Smooth muscle cell (in vitro differentiated cells): ENCODE measurements at regions not wholly inside any gene's neighbourhood (a gene's known extent, or its start where the extent isn't known, plus 50 kb on each side); places are given as distances from the start of the nearest gene placed in this dataset.

Experiments used
- DNase-seq: peaks from one replicate; lab custom pipeline; 2025; ENCODE audit not compliant: unreplicated experiment; lab: John Stamatoyannopoulos, UW
- H2AFZ ChIP-seq: fragments of 200-600 bp; sonication (generic); 2 replicates; pipeline ENCODE4 v1.6.0; 2016; ENCODE audit warnings: antibody characterized with exemption, low read depth, mild to moderate bottlenecking
- H3F3A ChIP-seq: fragments of 200-600 bp; sonication (generic); 2 replicates; pipeline ENCODE4 v1.6.0; 2017; ENCODE audit warnings: antibody characterized with exemption, low read depth
- H3K27ac ChIP-seq: fragments of 200-600 bp; sonication (generic); 2 replicates; pipeline ENCODE4 v1.5.1; 2016; ENCODE audit warnings: low read depth, mild to moderate bottlenecking
- H3K27me3 ChIP-seq: fragments of 200-600 bp; sonication (generic); 2 replicates; pipeline ENCODE4 v1.6.1; 2016; ENCODE audit warnings: low read depth, mild to moderate bottlenecking
- H3K36me3 ChIP-seq: fragments of 200-600 bp; sonication (generic); 2 replicates; pipeline ENCODE4 v1.5.1; 2016; ENCODE audit warnings: low read depth
- H3K4me1 ChIP-seq: fragments of 200-600 bp; sonication (generic); 2 replicates; pipeline ENCODE4 v1.5.1; 2016; ENCODE audit warnings: low read depth
- H3K4me2 ChIP-seq: fragments of 200-600 bp; sonication (generic); 2 replicates; pipeline ENCODE4 v1.6.0; 2016; ENCODE audit warnings: mild to moderate bottlenecking
- H3K4me3 ChIP-seq: fragments of 200-600 bp; sonication (generic); 2 replicates; pipeline ENCODE4 v1.5.1; 2016; ENCODE audit warnings: mild to moderate bottlenecking
- H3K79me2 ChIP-seq: fragments of 200-600 bp; sonication (generic); 2 replicates; pipeline ENCODE4 v1.6.0; 2016; ENCODE audit warnings: low read depth, mild to moderate bottlenecking
- H3K9ac ChIP-seq: fragments of 200-600 bp; sonication (generic); 2 replicates; pipeline ENCODE4 v1.6.0; 2016; ENCODE audit warnings: low read depth
- H3K9me3 ChIP-seq: fragments of 200-600 bp; sonication (generic); replicated peaks from 2 replicates; pipeline ENCODE4 v1.5.1; 2016; ENCODE audit warnings: low read depth
- H4K20me1 ChIP-seq: fragments of 200-600 bp; sonication (generic); 2 replicates; pipeline ENCODE4 v1.6.0; 2016; ENCODE audit warnings: low read depth
- WGBS: methylation state at CpG from one replicate; pipeline ENCODE4 v1.1.7; 2016; ENCODE audit warnings: low lambda C conversion rate; 5-methylcytosine and 5-hydroxymethylcytosine counted together
- TF ChIP-seq, protein P1 (sequence below): fragments of 200-600 bp; sonication (generic); IDR thresholded peaks from 2 replicates; pipeline ENCODE4 v1.5.1; 2017; ENCODE audit warnings: borderline replicate concordance, mild to moderate bottlenecking, antibody characterized with exemption; ENCODE audit not compliant: insufficient read depth, poor library complexity, severe bottlenecking

DNA sequence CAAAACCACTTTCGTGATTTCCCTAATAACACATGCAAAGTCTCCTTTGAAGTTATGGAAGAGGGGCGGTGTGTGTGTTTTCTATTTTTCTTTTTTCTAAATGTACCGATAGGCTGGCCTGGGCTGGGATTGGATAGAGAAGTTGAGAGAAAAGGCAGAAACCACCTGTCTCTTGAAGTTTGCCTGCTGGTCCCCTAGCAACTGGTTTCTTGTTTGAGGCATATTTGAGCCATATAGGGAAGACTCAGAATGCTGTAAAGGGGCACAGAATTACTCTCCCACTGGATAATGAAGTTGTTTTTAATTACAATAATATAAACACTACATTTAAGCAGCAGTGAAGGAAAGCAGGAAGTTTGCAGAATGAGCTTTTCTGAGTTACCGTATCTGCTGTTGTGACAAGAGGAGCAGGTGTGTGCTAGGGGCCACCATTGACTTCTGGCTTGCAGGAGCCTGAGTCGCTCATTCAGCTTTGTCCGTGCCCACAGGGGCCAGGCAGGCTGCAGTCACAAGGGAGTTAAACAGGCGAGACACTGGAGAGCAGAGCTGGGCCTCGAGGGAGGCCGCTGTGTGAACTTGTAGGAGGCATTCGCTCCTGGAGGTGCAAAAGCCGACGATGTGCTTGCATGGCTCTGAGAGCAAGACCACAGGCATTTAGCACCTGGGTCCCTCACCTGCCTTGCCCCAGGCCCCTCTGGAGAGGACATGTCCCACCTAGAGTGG is 173.8 kb upstream of the RGS6 start:
- 94% methylated on average over 12 of the region's 12 CpGs for WGBS
- H3K9ac ChIP-seq: no peak overlapping the region
- H4K20me1 ChIP-seq: no peaks in the 10 kb centered on the region
- H3K79me2 ChIP-seq: no peaks in the 10 kb centered on the region
- no peaks in the 10 kb centered on the region for H3K36me3 ChIP-seq
- DNase-seq: no peak
- TF ChIP-seq, protein P1, sequence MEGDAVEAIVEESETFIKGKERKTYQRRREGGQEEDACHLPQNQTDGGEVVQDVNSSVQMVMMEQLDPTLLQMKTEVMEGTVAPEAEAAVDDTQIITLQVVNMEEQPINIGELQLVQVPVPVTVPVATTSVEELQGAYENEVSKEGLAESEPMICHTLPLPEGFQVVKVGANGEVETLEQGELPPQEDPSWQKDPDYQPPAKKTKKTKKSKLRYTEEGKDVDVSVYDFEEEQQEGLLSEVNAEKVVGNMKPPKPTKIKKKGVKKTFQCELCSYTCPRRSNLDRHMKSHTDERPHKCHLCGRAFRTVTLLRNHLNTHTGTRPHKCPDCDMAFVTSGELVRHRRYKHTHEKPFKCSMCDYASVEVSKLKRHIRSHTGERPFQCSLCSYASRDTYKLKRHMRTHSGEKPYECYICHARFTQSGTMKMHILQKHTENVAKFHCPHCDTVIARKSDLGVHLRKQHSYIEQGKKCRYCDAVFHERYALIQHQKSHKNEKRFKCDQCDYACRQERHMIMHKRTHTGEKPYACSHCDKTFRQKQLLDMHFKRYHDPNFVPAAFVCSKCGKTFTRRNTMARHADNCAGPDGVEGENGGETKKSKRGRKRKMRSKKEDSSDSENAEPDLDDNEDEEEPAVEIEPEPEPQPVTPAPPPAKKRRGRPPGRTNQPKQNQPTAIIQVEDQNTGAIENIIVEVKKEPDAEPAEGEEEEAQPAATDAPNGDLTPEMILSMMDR: no peak
- H3K4me1 ChIP-seq: peaks cover under 1% of the 10 kb centered on the region
- H3K9me3 ChIP-seq: no peaks in the 10 kb centered on the region
- H3F3A ChIP-seq: no peaks in the 10 kb centered on the region
- H3K27me3 ChIP-seq: no peaks in the 10 kb centered on the region
- no peak overlapping the region for H2AFZ ChIP-seq
- H3K4me3 ChIP-seq: no peak overlapping the region
- no peak overlapping the region for H3K4me2 ChIP-seq
- H3K27ac ChIP-seq: no peak overlapping the region

DNA sequence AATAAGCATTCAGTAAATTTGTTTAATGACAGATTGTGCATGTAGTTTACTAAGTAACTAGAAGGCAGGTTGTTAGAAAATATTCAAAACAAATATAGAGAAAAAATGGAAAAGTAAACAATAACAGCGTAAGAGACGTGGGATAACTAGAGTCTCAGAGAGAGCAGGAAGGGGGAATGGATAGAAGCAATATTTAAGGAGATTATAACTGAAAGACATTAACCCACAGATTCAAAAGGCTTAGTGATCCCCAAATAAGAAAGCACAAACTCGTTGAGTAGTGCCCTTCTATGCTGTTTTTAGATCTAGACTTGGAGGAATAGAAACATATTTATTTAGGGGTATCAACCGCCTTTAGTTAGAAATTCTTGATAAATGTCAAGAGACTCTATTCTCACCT is 169.7 kb upstream of the RGS6 start:
- no peak overlapping the region for H3K27ac ChIP-seq
- H3K9me3 ChIP-seq: no peaks in the 10 kb centered on the region
- no peak overlapping the region for H3K9ac ChIP-seq
- no peaks in the 10 kb centered on the region for H3K36me3 ChIP-seq
- no peak overlapping the region for H3K4me3 ChIP-seq
- no peak overlapping the region for H2AFZ ChIP-seq
- H3K4me1 ChIP-seq: peaks cover 11% of the 10 kb centered on the region
- H4K20me1 ChIP-seq: no peaks in the 10 kb centered on the region
- no peaks in the 10 kb centered on the region for H3K79me2 ChIP-seq
- no peak for DNase-seq
- H3K27me3 ChIP-seq: no peaks in the 10 kb centered on the region
- H3F3A ChIP-seq: no peaks in the 10 kb centered on the region
- TF ChIP-seq, protein P1: no peak
- no peak overlapping the region for H3K4me2 ChIP-seq
- WGBS: 94% methylated on average over 4 of the region's 4 CpGs

DNA sequence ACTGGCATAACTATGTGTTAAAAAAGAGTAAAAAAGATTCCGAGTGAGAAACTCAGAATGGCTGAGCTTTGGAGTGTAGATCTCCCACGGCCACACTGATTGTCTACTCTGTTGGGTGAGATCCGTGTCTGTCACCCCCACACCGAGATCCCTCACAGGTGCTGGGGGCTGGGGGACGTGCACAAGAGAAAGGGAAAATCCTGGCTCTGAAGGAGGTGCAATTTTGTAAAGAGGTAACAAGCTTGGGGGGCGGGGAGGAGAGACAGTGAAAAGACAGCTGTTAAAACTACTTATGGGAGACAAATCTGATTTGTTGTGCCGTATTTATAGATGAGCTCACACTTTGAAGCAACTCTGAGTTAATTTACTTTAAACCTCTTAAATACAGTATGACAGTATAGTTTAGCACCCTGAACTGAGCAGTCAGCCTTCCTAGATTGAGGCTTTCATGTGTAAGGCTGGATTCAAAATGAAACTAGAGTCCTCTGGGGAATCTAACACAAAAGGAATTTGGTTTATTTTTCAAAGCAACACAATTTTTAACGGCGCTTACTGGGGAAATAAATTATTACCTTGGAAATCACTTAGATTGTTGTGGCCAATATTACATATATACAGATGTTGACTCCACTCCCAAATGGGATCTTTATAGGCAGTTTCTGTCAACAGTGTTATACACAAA is 167.4 kb upstream of the RGS6 start:
- peak overlapping the region; percentile 36 for H2AFZ ChIP-seq
- no peak overlapping the region for H3K4me3 ChIP-seq
- H3K27ac ChIP-seq: no peak overlapping the region

More for the DNA sequence above, 167.4 kb upstream of the RGS6 start:
- Histone ChIP-seq H3K9ac (no peak overlapping the region), H3K9me3 (no peaks in the 10 kb centered on the region), H3K36me3 (no peaks in the 10 kb centered on the region), H4K20me1 (no peaks in the 10 kb centered on the region), H3F3A (no peaks in the 10 kb centered on the region), H3K4me1 (peaks cover 11% of the 10 kb centered on the region), H3K4me2 (no peak overlapping the region), H3K27me3 (no peaks in the 10 kb centered on the region), H3K79me2 (no peaks in the 10 kb centered on the region)
- TF ChIP-seq, protein P1: no peak
- no peak for DNase-seq
- 74% methylated on average over 9 of the region's 9 CpGs for WGBS
